ENCODE measurements at regions not wholly inside any gene's neighbourhood (a gene's known extent, or its start where the extent isn't known, plus 50 kb on each side); places are given as distances from the start of the nearest gene placed in this dataset.
"Not testable (repeated sequence)": the region's sequence is repeated elsewhere in the genome, so short reads cannot be mapped to it uniquely, and the experiment has no call there.

DNA sequence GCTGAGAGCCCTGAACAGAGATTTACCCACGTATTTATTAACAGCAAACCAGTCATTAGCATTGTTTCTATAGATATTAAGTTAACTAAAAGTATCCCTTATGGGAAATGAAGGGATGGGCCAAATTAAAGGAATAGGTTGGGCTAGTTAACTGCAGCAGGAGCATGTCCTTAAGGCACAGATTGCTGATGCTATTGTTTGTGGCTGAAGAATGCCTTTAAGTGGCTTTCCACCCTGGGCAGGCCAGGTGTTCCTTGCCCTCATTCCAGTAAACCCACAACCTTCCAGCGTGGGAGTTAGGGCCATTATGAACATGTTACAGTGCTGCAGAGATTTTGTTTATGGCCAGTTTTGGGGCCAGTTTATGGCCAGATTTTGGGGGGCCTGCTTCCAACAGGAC lies 55.6 kb upstream of the FMNL2 start:
- TF ChIP-seq, protein P1, sequence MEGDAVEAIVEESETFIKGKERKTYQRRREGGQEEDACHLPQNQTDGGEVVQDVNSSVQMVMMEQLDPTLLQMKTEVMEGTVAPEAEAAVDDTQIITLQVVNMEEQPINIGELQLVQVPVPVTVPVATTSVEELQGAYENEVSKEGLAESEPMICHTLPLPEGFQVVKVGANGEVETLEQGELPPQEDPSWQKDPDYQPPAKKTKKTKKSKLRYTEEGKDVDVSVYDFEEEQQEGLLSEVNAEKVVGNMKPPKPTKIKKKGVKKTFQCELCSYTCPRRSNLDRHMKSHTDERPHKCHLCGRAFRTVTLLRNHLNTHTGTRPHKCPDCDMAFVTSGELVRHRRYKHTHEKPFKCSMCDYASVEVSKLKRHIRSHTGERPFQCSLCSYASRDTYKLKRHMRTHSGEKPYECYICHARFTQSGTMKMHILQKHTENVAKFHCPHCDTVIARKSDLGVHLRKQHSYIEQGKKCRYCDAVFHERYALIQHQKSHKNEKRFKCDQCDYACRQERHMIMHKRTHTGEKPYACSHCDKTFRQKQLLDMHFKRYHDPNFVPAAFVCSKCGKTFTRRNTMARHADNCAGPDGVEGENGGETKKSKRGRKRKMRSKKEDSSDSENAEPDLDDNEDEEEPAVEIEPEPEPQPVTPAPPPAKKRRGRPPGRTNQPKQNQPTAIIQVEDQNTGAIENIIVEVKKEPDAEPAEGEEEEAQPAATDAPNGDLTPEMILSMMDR (IDR thresholded peaks at IDR 0.05), result not testable (repeated sequence)
- TF ChIP-seq EZH2phosphoT487 (IDR thresholded peaks at IDR 0.05), result not testable (repeated sequence)

Measured in neural progenitor cell (in vitro differentiated cells).